ENCODE measurements at regions not wholly inside any gene's neighbourhood (a gene's known extent, or its start where the extent isn't known, plus 50 kb on each side); places are given as distances from the start of the nearest gene placed in this dataset.

GRCh38 chr5:9895302-9895645, 265.1 kb upstream of the TAS2R1 start:
- TF ChIP-seq POLR2AphosphoS5 (IDR thresholded peaks at IDR 0.05) (no peak), POLR2A (IDR thresholded peaks at IDR 0.05) (no peak)
- TF ChIP-seq, protein P1, sequence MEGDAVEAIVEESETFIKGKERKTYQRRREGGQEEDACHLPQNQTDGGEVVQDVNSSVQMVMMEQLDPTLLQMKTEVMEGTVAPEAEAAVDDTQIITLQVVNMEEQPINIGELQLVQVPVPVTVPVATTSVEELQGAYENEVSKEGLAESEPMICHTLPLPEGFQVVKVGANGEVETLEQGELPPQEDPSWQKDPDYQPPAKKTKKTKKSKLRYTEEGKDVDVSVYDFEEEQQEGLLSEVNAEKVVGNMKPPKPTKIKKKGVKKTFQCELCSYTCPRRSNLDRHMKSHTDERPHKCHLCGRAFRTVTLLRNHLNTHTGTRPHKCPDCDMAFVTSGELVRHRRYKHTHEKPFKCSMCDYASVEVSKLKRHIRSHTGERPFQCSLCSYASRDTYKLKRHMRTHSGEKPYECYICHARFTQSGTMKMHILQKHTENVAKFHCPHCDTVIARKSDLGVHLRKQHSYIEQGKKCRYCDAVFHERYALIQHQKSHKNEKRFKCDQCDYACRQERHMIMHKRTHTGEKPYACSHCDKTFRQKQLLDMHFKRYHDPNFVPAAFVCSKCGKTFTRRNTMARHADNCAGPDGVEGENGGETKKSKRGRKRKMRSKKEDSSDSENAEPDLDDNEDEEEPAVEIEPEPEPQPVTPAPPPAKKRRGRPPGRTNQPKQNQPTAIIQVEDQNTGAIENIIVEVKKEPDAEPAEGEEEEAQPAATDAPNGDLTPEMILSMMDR (IDR thresholded peaks at IDR 0.05 in 8 of 11, conservative IDR thresholded peaks at IDR 0.05 in 3 of 11), result no peak
